SKM-1 (cell line): ENCODE measurements at regions not wholly inside any gene's neighbourhood (a gene's known extent, or its start where the extent isn't known, plus 50 kb on each side); places are given as distances from the start of the nearest gene placed in this dataset.
"Not testable (repeated sequence)": the region's sequence is repeated elsewhere in the genome, so short reads cannot be mapped to it uniquely, and the experiment has no call there.

Source experiments
- DNase-seq: peaks from one replicate; lab custom pipeline; 2025; ENCODE audit not compliant: unreplicated experiment; lab: John Stamatoyannopoulos, UW

GRCh38 chr2:8254214-8254613, 427.6 kb upstream of the ID2 start:
- DNase-seq, result not testable (repeated sequence)

GRCh38 chr2:8254791-8255447, 426.9 kb upstream of the ID2 start:
- no peak for DNase-seq

- DNase-seq, result no peak
Measured at GRCh38 chr2:8255448-8255800, 426.4 kb upstream of the ID2 start.

- no peak for DNase-seq
Measured at GRCh38 chr2:8256905-8257304, 425.0 kb upstream of the ID2 start.

GRCh38 chr2:8257502-8257901, 424.4 kb upstream of the ID2 start:
- DNase-seq, result no peak

GRCh38 chr2:8258406-8258805, 423.4 kb upstream of the ID2 start:
- no peak for DNase-seq

GRCh38 chr2:8259106-8259840, 422.6 kb upstream of the ID2 start:
- no peak for DNase-seq

GRCh38 chr2:8259841-8260178, 422.0 kb upstream of the ID2 start:
- no peak for DNase-seq

GRCh38 chr2:8260213-8260612, 421.6 kb upstream of the ID2 start:
- DNase-seq, result no peak

- no peak for DNase-seq
Measured at GRCh38 chr2:8263901-8264300, 418.0 kb upstream of the ID2 start.

- no peak for DNase-seq
Measured at GRCh38 chr2:8264981-8265380, 416.9 kb upstream of the ID2 start.

- DNase-seq, result no peak
Measured at GRCh38 chr2:8265476-8266226, 416.2 kb upstream of the ID2 start.

- no peak for DNase-seq
Measured at GRCh38 chr2:8266563-8266962, 415.3 kb upstream of the ID2 start.

GRCh38 chr2:8267048-8267447, 414.8 kb upstream of the ID2 start:
- DNase-seq, result no peak

GRCh38 chr2:8267721-8268120, 414.1 kb upstream of the ID2 start:
- no peak for DNase-seq

- no peak for DNase-seq
Measured at GRCh38 chr2:8268172-8268783, 413.6 kb upstream of the ID2 start.

GRCh38 chr2:8270699-8271098, 411.2 kb upstream of the ID2 start:
- DNase-seq, result no peak

GRCh38 chr2:8271461-8271860, 410.4 kb upstream of the ID2 start:
- no peak for DNase-seq

- no peak for DNase-seq
Measured at GRCh38 chr2:8276026-8276425, 405.8 kb upstream of the ID2 start.

GRCh38 chr2:8277921-8278571, 403.8 kb upstream of the ID2 start:
- no peak for DNase-seq

GRCh38 chr2:8278709-8279354, 403.0 kb upstream of the ID2 start:
- DNase-seq, result no peak
